ENCODE measurements at regions not wholly inside any gene's neighbourhood (a gene's known extent, or its start where the extent isn't known, plus 50 kb on each side); places are given as distances from the start of the nearest gene placed in this dataset.

- Mint-ChIP-seq H3K9me3 (ENCODE audit: low read depth) (peaks cover 3% of the 10 kb centered on the region), H3K4me3 (ENCODE audit: low read depth) (no peak overlapping the region), H3K27me3 (no peaks in the 10 kb centered on the region), H3K36me3 (ENCODE audit: insufficient read depth) (no peaks in the 10 kb centered on the region), H3K4me1 (ENCODE audit: low read depth) (peaks cover 1% of the 10 kb centered on the region), H3K27ac (no peak overlapping the region)
- TF ChIP-seq CTCF (IDR thresholded peaks at IDR 0.05; ENCODE audit: unreplicated experiment) = no peak
- no peak for DNase-seq (ENCODE audit: low spot score, unreplicated experiment)
These were observed 154.9 kb upstream of the PAPPA start for GRCh38 chr9:115998666-115999065.

GRCh38 chr9:115999498-115999897, 154.1 kb upstream of the PAPPA start:
- no peak for DNase-seq (ENCODE audit: low spot score, unreplicated experiment)
- H3K36me3 Mint-ChIP-seq (ENCODE audit: insufficient read depth) = no peaks in the 10 kb centered on the region
- H3K4me3 Mint-ChIP-seq (ENCODE audit: low read depth) = no peak overlapping the region
- no peak overlapping the region for H3K27ac Mint-ChIP-seq
- peaks cover 3% of the 10 kb centered on the region for H3K9me3 Mint-ChIP-seq (ENCODE audit: low read depth)
- no peak for TF ChIP-seq CTCF (IDR thresholded peaks at IDR 0.05; ENCODE audit: unreplicated experiment)
- H3K27me3 Mint-ChIP-seq = no peaks in the 10 kb centered on the region
- peaks cover 1% of the 10 kb centered on the region for H3K4me1 Mint-ChIP-seq (ENCODE audit: low read depth)

DNA sequence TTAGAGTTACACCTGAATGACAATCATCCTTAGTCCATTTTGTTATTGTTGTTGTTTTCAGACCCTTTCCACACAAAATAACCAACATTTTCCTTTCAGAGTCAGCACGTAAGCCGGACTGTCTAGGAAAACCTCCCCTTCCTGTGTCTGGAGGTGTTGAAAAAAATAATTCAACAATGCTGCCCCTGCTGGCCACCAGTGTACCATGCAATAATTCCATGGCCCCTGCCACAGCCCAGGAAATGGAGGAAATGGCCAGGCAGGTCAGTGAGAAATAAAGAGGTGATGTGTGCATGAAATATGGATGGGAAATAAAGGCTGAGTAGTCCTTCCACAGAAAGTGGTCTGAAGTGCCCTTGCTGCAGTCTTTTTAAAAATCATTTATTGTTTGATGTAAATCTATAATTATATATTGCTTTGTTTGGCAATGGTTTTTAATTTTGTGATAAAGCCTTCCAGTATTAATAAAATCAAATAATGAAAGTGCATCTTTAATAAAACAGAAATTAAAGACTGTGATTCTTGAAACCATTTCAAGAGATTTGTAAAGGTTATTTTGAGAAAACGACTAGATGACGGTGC, 152.8 kb upstream of the PAPPA start:
- H3K9me3 Mint-ChIP-seq (ENCODE audit: low read depth) = peaks cover 3% of the 10 kb centered on the region
- H3K27me3 Mint-ChIP-seq = no peaks in the 10 kb centered on the region

GRCh38 chr9:116002181-116002580, 151.4 kb upstream of the PAPPA start:
- H3K9me3 Mint-ChIP-seq (ENCODE audit: low read depth) = peaks cover 3% of the 10 kb centered on the region
- DNase-seq (ENCODE audit: low spot score, unreplicated experiment) = no peak
- no peaks in the 10 kb centered on the region for H3K36me3 Mint-ChIP-seq (ENCODE audit: insufficient read depth)
- no peak overlapping the region for H3K27ac Mint-ChIP-seq
- no peaks in the 10 kb centered on the region for H3K27me3 Mint-ChIP-seq
- no peaks in the 10 kb centered on the region for H3K4me1 Mint-ChIP-seq (ENCODE audit: low read depth)
- no peak for TF ChIP-seq CTCF (IDR thresholded peaks at IDR 0.05; ENCODE audit: unreplicated experiment)
- no peak overlapping the region for H3K4me3 Mint-ChIP-seq (ENCODE audit: low read depth)

More for the DNA sequence above, 152.8 kb upstream of the PAPPA start:
- Mint-ChIP-seq H3K4me3 (ENCODE audit: low read depth) (no peak overlapping the region), H3K4me1 (ENCODE audit: low read depth) (no peaks in the 10 kb centered on the region), H3K27ac (no peak overlapping the region), H3K36me3 (ENCODE audit: insufficient read depth) (no peaks in the 10 kb centered on the region)
- peak; percentile 60 for TF ChIP-seq CTCF (IDR thresholded peaks at IDR 0.05; ENCODE audit: unreplicated experiment)
- no peak for DNase-seq (ENCODE audit: low spot score, unreplicated experiment)

DNA sequence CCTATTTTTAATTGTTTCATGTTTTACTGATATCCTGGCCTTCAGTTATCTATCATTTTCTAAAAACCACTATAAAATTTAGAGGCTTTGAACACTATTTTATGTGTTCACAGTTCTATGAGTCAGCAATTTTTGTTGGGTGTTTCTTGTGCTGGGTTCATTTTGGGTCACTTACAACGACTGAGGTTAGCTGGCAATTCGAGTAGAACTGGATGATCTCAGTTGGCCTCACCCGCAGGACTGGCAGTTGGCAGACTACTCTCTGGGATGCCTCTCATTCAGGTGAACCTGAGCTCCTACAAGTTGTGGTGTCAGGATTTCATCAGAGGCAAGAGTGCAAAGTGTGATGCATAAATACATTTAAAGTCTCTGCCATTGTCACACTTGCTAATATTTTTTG, 151.0 kb upstream of the PAPPA start:
- Mint-ChIP-seq H3K27me3 (no peaks in the 10 kb centered on the region), H3K4me3 (ENCODE audit: low read depth) (no peak overlapping the region), H3K36me3 (ENCODE audit: insufficient read depth) (no peaks in the 10 kb centered on the region), H3K9me3 (ENCODE audit: low read depth) (peaks cover 3% of the 10 kb centered on the region), H3K4me1 (ENCODE audit: low read depth) (no peaks in the 10 kb centered on the region), H3K27ac (no peak overlapping the region)
- no peak for DNase-seq (ENCODE audit: low spot score, unreplicated experiment)
- TF ChIP-seq CTCF (IDR thresholded peaks at IDR 0.05; ENCODE audit: unreplicated experiment) = no peak
